HG02759 (cell line): ENCODE measurements at regions not wholly inside any gene's neighbourhood (a gene's known extent, or its start where the extent isn't known, plus 50 kb on each side); places are given as distances from the start of the nearest gene placed in this dataset.

Source experiments
- ATAC-seq: cut with Tn5 transposase; IDR thresholded peaks from one replicate; pipeline ENCODE4 v1.9.1; 2021; ENCODE audit warnings: mild to moderate bottlenecking, moderate library complexity; ENCODE audit not compliant: unreplicated experiment

DNA sequence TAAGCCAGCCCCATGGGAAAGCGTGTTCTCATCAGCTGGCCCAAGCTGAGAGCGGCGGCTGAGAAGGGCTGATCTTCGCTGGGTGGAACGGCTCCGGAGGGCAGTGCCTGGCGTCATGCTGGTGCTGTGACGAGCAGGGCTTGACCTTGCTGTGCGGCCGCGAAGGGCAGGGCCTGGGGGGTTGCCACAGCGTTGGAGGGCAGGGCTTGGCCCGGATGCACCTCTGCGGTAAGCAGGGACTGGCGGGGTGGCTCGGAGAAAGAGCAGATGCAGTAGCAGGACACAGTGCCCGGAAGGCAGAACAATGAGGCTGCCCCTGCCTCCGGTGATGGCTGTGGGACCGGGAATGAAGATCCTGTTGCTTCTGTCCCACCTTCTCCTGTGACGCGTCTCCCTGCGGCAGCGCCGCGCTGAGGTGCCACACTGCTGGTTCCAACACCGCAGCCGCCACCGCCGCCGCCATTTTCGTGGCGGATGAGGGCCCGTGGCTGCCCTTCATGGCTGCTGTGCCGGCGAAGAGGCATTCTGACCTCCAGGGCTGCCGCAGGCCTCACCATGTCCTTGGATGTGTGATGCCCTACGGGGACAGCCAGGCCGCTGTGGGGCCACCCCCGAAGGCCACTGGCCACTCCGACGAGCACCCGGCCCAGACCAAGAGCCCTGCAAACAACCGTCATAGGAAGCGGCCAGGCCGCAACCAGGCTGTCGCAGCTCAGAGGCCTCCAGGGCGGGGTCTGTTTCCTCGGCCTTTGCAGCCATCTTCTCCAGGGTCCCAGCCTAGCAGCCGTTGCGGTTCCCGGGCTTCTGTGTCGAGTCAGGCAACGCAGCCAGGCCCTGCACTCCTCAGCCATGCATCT lies 890.5 kb upstream of the CTNND2 start:
- ATAC-seq, result no peak

DNA sequence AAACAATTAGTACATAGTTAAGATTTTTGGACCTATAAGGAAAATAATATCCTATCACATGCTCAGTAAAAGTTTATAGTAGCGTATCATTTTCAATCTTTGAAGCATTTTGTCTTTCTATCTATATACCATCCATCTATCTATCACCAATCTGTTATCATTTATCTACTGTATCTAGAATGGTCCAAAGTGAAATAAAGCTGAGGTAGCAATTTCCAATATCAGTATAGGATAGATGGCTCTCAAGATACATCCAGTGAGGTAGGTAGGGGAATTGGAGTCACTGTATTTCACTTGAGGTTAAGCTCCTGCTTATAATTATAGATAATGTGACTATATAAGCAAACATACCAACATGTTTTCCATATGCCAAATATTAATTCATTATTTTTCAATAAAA lies 889.1 kb upstream of the CTNND2 start:
- ATAC-seq, result no peak

DNA sequence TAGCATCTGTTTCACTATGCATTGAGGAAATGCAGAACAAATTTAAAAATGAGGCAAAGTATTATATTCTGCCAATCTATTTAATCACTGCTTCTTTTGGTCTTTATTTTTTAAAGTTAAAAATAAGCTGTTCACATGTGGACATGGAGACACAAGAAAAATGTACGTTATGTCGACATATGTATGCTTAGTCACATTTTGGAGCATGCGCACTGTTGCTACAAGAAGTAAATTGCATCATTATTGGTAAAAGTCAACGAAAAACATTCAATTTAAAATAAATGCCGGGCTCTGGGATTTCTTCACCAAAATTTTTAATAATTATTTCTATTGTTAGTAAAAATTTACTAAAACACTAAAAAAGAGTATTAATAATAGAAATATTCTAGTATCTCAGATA lies 876.3 kb upstream of the CTNND2 start:
- ATAC-seq, result no peak

DNA sequence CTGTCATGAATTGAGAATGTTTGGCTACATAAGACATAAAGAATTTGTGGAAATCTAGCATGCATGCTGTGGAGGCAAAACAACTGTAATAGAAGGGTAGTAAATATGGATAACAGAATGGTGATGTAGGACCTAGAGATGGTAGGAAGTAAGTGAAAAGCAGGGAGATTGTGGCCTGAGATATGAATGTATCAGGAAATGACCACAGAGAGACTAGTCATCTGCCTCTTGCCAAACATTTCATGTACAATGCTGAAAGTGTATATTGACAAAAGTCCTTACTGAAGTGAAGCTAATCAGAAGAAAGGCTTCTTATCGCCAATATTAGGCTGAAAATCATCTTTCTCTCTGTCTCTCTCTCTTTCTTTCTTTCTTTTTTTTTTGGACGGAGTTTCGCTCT lies 873.1 kb upstream of the CTNND2 start:
- ATAC-seq, result no peak

DNA sequence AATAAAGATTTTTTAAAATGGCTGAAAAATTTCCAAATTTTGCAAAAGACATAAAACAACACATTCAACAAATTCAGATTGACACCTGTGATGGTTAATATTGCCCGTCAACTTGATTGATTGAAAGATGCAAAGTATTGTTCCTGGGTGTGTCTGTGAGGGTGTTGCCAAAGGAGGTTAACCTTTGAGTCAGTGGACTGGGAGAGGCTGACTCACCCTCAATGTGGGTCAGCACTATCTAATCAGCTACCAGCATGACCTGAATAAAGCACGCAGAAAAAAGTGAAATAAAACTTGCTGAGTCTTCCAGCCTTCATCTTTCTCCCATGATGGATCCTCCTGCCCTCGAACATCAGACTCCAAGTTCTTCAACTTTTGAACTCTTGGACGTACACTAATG lies 868.0 kb upstream of the CTNND2 start:
- no peak for ATAC-seq

DNA sequence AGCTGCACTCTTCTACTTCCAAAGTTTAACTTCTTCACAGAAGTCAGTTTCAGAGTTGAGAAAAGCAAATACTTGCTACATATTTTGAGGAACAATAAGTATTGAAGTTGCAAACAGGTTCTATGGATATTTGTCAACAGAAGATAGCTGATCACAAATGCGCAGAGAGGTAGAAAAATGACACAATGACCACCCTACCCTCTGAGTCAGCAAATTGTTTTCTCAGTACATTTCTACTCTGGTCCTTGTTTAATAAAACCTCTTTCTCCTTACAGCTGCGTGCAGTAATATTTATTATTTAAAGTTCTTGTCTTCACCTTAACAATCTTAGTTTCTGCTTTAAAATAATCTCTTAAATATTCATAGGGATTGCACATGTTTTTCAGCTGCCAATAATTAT lies 855.1 kb upstream of the CTNND2 start:
- no peak for ATAC-seq

DNA sequence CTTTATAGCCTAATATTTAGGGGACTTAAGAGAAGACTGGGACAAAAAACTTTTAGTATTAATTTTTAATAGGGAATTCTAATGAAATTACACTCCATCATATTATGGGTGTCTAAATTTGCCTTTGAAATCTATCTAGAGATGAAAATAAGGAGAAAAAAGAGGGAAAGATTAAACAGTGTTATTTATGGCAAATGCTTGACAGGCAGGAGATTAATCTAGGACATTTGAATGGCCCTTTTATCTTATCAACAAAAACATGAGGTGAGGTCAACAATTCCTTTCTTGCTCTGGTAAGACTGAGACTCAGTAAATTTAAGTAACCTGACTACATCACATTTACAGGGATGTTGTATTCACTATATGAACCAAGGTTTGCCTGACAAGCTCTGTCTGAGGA lies 852.8 kb upstream of the CTNND2 start:
- ATAC-seq, result no peak

DNA sequence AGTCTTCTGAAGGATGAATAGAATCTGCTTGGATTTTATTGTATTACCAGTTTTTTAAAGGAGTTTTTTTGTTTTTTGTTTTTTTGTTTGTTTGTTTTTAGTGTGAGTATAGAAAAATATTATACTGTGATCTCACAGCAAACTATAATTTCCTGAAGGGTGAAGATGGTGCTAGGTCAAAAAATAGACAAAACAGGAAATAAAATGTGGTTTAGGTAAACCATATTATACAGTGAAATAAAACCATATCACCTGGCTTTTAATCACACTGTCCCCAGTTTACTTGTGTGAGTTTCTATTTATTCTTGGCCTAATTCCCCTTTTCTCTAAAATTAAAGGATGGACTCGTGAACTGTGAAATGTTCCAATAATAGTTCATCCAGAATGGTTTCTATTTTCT lies 841.3 kb upstream of the CTNND2 start:
- ATAC-seq, result no peak

DNA sequence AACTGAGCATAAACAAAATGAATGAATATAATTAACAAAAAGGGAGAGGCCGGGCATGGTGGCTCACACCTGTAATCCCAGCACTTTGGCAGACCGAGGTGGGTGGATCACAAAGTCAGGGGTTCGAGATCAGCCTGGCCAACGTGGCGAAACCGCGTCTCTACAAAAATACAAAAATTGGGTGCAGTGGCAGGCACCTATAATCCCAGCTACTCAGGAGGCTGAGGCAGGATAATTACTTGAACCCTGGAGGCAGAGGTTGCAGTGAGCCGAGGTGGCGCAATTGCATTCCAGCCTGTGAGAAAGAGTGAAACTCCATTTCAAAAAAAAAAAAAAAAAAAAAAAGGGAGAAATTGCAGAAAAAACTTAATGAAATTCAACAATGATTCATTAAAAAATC lies 839.3 kb upstream of the CTNND2 start:
- ATAC-seq, result no peak

DNA sequence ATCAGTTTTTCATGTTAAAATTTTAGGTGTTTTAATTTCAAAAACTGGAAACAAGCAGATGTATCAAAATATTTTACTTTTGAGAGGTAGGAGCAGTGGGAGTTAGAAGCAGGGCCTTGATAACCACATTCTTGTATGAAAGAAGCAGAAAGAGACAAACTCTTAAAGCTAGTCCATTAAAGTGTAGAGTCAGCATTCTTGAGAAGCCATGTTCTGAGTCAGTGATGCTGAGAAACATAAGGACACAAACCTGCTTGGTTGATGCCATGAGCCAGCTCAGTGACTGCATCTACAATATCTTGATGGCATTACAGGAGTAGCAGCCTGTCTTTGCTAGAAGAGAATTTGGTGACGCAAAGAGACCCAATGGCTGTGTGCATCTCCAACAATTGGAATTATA lies 826.1 kb upstream of the CTNND2 start:
- no peak for ATAC-seq

DNA sequence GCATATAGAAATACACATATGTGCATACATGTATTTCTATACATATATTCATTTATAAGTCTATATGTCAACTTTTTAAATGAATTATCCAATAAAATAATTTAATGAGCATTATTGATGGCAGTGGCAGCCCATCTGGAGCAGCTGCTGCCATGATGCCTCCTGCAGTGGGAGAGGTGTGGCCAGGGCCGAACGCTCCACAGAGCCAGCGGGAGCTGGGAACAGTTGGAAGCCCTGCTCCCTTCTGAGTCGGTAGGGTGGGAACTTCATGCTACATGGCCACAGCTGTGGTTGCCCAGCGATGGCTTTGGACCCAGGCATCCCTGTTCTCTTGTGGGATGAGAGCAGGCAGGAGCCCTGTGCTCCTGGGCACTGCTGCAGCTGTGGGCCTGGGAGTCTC lies 812.4 kb upstream of the CTNND2 start:
- no peak for ATAC-seq

DNA sequence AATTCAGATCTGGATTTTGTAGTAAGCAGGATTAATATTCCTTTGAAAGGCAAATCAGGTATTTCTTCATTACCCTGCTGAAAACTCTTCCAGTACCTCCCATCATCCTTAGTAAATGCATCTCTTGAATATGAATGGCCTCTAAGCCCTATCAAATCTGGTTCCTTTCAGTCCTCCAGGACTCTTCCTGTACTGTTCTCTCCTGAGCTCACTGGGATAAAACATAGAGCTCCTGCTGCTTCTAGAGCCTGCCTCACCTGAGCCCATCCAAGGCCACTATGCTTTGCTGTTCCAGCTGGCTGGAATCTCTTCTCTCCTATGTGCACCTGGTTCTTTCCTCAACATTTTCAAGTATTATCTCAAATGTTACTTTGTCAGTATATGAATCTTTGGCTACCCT lies 803.3 kb upstream of the CTNND2 start:
- no peak for ATAC-seq

DNA sequence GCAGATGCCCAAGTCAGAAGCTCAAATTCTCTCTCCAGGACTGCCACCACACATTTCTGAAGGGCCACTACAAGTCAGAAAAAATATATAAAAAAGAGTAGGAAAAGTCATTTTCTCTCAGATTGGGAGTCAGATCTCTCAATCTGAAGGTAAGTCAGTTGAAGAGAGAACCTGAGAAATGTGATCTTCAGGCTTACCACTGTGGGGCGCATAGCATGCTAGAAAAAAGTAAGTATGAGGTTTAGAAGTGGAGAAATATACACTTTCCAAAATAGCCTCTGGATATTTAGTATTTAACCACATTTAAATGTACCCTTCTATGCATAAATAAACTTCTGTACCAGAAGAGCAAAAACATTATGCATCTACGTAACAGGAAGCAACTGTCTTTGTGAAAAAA lies 800.7 kb upstream of the CTNND2 start:
- no peak for ATAC-seq

DNA sequence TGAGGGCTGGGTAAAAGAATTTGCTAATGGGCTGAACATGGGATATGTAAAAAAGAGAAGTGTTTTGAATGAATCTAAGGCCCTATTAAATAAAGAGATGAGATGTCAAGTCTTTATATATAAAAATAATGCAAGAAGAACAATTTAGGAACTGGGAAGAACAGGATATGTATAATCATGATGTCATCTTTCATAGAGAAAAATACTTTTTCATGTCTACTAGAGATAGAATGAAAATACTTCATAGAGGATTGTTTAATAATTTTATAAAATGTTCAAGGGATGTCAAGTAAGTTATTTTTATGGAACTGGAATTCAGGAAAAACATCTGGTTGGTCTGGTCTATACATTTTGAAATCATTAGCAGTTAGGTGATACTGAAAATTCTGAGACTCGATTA lies 799.0 kb upstream of the CTNND2 start:
- ATAC-seq, result no peak

DNA sequence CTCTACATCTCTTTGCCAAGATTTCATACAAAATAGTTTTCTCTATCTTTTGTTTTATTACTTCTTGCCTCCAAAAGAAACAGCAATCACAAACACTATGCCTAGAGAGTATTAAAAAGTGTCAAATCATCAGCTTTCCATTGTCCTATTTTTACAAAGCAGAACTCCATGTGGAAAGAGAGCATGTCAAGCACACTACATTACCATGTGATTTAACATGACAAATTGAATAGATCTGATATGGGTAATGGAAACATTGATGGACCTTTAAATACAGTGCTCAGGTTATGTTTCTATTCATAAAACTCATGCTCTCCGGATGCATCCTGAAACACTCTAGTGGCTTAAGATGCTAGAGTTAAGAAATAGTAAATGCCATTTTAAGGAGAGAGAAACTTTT lies 791.4 kb upstream of the CTNND2 start:
- no peak for ATAC-seq

DNA sequence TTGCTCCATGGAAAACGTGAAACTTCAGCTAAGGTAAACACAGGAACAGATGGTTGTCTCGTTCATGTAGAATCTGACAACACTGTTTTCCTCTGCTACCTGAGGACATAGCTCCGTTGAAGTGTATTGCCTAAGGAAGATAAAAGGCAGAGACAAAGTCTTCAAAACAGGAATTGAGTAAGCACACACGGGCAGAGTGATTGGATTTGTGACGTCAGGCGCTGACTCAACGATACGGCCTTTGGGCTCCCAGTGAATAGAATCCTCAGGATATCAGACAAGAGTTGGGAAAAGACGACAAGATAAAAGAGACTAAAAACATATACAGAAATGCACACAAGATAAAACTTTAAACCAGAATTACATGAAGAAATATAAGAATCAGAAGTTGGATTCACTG lies 787.1 kb upstream of the CTNND2 start:
- ATAC-seq, result no peak

DNA sequence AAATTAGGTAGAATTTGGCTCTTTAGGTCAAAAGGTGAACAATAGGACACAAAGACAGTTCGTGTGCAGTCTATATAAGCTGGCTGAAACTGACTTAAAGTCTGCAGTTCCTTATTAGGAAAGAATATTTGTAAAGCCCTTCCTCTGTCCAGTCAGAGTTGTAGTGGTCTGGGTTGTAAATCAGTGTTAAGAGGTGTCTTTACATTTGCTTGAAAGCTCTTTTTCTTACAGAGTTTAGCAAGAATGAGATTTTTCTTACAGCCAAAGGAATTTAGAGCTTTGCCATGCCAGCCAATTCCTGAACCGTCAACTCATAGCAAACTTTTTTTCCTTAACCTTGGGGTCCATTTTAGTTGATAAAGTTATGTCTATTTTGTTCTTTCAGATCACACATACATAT lies 786.1 kb upstream of the CTNND2 start:
- no peak for ATAC-seq

DNA sequence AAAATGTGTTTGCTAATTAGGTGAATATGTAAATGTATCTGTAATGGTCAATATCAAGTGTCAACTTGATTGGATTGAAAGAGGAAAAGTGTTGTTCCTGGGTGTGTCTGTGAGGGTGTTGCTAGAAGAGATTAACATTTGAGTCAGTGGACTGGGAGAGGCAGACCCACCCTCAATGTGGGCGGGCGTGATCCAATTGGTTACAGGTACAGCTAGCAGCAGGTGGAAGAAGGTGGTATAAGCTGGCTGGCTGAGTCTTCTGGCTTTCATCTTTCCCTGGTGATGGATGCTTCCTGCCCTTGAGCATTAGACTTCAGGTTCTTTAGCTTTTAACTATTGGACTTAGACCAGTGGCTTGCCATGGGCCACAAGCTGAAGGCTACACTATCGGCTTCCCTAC lies 779.0 kb upstream of the CTNND2 start:
- ATAC-seq, result no peak

DNA sequence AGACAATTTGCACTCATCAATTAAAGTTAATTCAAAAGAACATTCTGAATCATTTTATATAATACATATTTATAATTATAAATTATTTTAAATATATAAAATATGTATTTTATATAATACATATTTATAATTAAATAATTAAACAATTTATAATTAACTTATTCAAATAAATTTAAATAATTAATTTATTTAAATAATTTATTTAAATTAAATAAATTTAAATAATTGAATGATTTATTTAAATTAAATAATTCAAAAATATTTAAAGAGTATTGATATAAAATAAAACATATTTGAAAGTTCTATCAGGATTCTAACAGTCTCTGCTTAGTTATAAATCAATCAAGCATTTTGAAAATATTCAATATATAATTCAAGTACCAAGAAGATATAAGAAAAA lies 775.5 kb upstream of the CTNND2 start:
- no peak for ATAC-seq

DNA sequence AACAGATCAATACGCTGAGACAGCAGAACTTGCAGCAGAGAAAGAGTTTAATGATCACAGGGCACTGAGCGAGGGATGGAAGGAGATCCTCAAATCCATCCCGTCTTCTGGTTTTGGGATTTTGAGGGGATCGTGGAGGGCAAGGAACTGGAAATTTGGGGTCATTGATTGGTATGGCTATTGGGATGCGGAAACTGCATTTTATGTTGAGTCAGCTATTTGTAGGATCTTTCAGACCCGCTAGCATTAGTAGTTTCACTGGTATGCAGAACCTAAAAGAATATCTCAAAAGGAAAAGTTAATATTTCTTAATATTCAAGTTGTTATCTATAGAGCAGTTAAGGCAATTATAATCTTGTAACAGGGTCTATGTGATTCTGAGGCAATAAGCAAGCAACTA lies 771.7 kb upstream of the CTNND2 start:
- no peak for ATAC-seq

DNA sequence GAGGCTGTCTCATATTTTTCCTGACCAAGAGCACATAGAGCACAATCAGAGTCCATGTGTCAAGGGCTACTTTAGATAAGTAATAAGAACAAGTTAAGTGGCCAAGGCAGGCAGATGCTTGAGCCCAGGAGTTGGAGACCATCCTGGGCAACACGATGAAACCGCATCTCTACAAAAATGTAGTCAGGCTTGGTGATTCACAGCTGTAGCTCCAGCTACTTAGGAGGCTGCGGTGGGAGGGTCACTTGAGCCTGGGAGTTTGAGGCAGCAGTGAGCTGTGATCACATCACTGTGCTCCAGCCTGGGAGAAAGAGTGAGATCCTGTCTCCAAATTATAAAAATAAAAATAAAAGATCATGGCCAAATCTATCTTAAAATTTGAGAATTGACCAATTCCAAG lies 767.9 kb upstream of the CTNND2 start:
- ATAC-seq, result no peak

DNA sequence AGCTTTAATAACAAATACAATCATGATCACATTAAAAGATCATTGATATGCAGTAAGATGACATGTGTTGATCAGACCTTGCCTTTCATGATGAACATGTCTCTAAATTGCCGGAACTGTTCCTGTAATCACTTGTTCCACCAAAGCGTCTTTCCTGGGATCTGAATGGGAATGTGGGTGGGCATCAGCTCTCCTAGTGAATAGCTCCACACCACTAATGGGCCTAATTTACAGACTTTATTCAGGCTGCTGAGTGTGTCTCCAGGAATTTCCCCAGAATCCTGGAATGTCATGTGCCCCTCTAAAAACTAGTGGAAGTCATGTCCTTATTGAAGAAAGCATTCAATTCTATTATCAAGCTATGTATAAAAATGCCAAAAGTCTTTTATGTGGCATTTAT lies 765.1 kb upstream of the CTNND2 start:
- ATAC-seq, result no peak

DNA sequence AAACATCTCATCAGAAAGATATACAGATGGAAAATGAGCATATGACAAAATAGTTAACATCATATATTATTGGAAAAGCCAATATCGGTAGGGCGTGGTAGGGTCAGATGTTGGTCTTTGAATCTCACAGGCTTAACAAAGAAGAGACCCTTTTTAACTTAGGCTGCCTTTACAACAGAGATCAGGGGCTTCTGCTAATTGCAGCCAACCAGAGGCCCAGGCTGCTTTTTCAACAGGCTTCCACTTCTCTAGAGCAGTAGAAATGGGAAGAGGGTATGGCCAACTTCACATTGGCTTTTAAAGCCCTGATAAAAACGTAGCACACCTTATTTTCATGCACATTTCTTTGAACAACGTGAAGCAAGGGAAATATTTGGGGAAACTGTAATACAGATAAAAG lies 764.3 kb upstream of the CTNND2 start:
- no peak for ATAC-seq
